A673 (cell line): ENCODE measurements at regions not wholly inside any gene's neighbourhood (a gene's known extent, or its start where the extent isn't known, plus 50 kb on each side); places are given as distances from the start of the nearest gene placed in this dataset.

Experiments used
- BruUV-seq: library from RNA; stranded (reverse); fragments of 400-500 nt; replicated peaks from 2 replicates; lab custom pipeline; 2021; lab: Mats Ljungman, UMichigan
- CTCF ChIA-PET: fragments of 300-600 bp; sonication (Branson Sonifier 250); formaldehyde crosslinking; loops from one replicate; lab custom pipeline; 2022; ENCODE audit warnings: antibody characterized with exemption; lab: Charles Lee
- POLR2A ChIA-PET: fragments of 300-600 bp; sonication (Branson Sonifier 250); formaldehyde crosslinking; loops from one replicate; lab custom pipeline; 2022; ENCODE audit warnings: antibody characterized with exemption; ENCODE audit not compliant: low non-redundant PET; lab: Charles Lee
- DNase-seq: peaks from one replicate; pipeline ENCODE4 v3.0.0-alpha.2; 2015; ENCODE audit warnings: low spot score
- H3K27ac ChIP-seq: fragments of 200-600 bp; sonication (generic); 2 replicates; pipeline ENCODE4 v1.5.1; 2016; ENCODE audit warnings: mixed run types, low read depth, mild to moderate bottlenecking, mixed read lengths, antibody characterized with exemption, low read length; ENCODE audit not compliant: poor library complexity, severe bottlenecking
- H3K27me3 ChIP-seq: fragments of 200-600 bp; sonication (generic); replicated peaks from 2 replicates; pipeline ENCODE4 v1.6.1; 2017; ENCODE audit warnings: mixed run types, low read depth, mild to moderate bottlenecking, mixed read lengths, antibody characterized with exemption, low read length; ENCODE audit not compliant: insufficient read depth, poor library complexity
- H3K36me3 ChIP-seq: fragments of 200-600 bp; sonication (generic); 2 replicates; pipeline ENCODE4 v1.6.1; 2016; ENCODE audit warnings: mixed run types, mild to moderate bottlenecking, mixed read lengths, antibody characterized with exemption, low read length; ENCODE audit not compliant: insufficient read depth, poor library complexity, severe bottlenecking
- H3K4me1 ChIP-seq: fragments of 200-600 bp; sonication (generic); 2 replicates; pipeline ENCODE4 v1.6.1; 2017; ENCODE audit warnings: mixed run types, mild to moderate bottlenecking, mixed read lengths, antibody characterized with exemption, low read length; ENCODE audit not compliant: insufficient read depth, poor library complexity, severe bottlenecking
- H3K4me3 ChIP-seq: fragments of 200-600 bp; sonication (generic); 2 replicates; pipeline ENCODE4 v1.5.1; 2016; ENCODE audit warnings: low read depth, mixed run types, mild to moderate bottlenecking, mixed read lengths, low read length; ENCODE audit not compliant: poor library complexity, severe bottlenecking
- H3K9me3 ChIP-seq: fragments of 200-600 bp; sonication (generic); 2 replicates; pipeline ENCODE4 v1.6.1; 2016; ENCODE audit warnings: mixed run types, low read depth, mild to moderate bottlenecking, mixed read lengths, antibody characterized with exemption, low read length; ENCODE audit not compliant: poor library complexity, severe bottlenecking
- CTCF ChIP-seq: fragments of 300-800, 200-600 bp; sonication (generic); conservative IDR thresholded peaks from 2 replicates; pipeline ENCODE4 v1.5.1; 2017; ENCODE audit warnings: low read depth, mild to moderate bottlenecking, antibody characterized with exemption, low read length, moderate library complexity, mixed read lengths
- EZH2 ChIP-seq: fragments of 200-600 bp; sonication (generic); IDR thresholded peaks from 2 replicates; pipeline ENCODE4 v1.6.1; 2017; ENCODE audit warnings: borderline replicate concordance, low read depth, mild to moderate bottlenecking, mixed read lengths, antibody characterized with exemption, low read length; ENCODE audit not compliant: poor library complexity, severe bottlenecking
- intact Hi-C: fragments of 100-400 bp; cut with micrococcal nuclease; formaldehyde crosslinking; loops from one replicate; pipeline ENCODE4 v1.10.0; 2022; ENCODE audit not compliant: unreplicated experiment

DNA sequence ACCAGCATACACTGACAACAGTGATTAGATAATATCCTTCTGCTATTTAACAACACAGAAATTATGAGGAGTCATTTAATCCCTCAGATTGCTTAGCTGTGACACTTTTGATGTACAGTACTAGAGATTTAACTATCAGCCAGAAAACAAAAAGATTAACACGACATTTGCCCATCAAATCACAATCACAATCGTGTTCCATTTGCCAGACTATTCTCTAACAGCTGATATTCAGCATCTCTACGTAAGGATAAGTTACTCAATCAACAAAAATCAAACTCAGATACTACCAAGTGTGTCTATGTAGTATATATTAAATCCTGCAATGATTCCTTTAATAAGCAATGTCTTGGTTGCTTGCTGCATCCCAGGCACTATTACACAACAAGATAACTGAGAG lies 558.7 kb upstream of the USP15 start:
- H3K4me1 ChIP-seq: peaks cover 40% of the 10 kb centered on the region
- no TSS peak for BruUV-seq
- H3K4me3 ChIP-seq: no peak overlapping the region
- intact Hi-C loops: no loop called here
- no peak for DNase-seq
- ChIA-PET CTCF (interaction anchor here (0.6 kb wide), 1 partner anchor 250 kb away, joined by 3 read pairs; no protein-coding TSS in a partner anchor), POLR2A (no interaction called here)
- peaks cover 28% of the 10 kb centered on the region for H3K9me3 ChIP-seq
- H3K27ac ChIP-seq: peak overlapping the region; percentile 73
- H3K36me3 ChIP-seq: peaks cover 3% of the 10 kb centered on the region
- TF ChIP-seq CTCF (no peak), EZH2 (no peak)
- H3K27me3 ChIP-seq: no peaks in the 10 kb centered on the region

- BruUV-seq: no TSS peak
- ChIA-PET POLR2A (no interaction called here), CTCF (no interaction called here)
- no peak for TF ChIP-seq CTCF
- no peak for TF ChIP-seq EZH2
- no peak overlapping the region for H3K4me3 ChIP-seq
- H3K36me3 ChIP-seq: no peaks in the 10 kb centered on the region
- H3K27ac ChIP-seq: peak overlapping the region; percentile 94
- H3K27me3 ChIP-seq: no peaks in the 10 kb centered on the region
- no peak for DNase-seq
- peaks cover 48% of the 10 kb centered on the region for H3K4me1 ChIP-seq
- H3K9me3 ChIP-seq: peaks cover 1% of the 10 kb centered on the region
- intact Hi-C loops: loop anchor here (2.0 to 5.0 kb wide), 2 partner anchors 422 to 486 kb away; a partner anchor contains a TSS
Measured at GRCh38 chr12:61706783-61707182, 553.4 kb upstream of the USP15 start.

GRCh38 chr12:61713121-61713520 lies 547.1 kb upstream of the USP15 start:
- no TSS peak for BruUV-seq
- Histone ChIP-seq H3K4me3 (no peak overlapping the region), H3K36me3 (no peaks in the 10 kb centered on the region), H3K27me3 (no peaks in the 10 kb centered on the region), H3K27ac (peak overlapping the region; percentile 17), H3K9me3 (peaks cover 5% of the 10 kb centered on the region), H3K4me1 (peaks cover 23% of the 10 kb centered on the region)
- intact Hi-C loops: no loop called here
- no peak for TF ChIP-seq EZH2
- TF ChIP-seq CTCF: no peak
- ChIA-PET CTCF (no interaction called here), POLR2A (no interaction called here)
- DNase-seq: peak; percentile 66
